ENCODE measurements at regions not wholly inside any gene's neighbourhood (a gene's known extent, or its start where the extent isn't known, plus 50 kb on each side); places are given as distances from the start of the nearest gene placed in this dataset.

DNA sequence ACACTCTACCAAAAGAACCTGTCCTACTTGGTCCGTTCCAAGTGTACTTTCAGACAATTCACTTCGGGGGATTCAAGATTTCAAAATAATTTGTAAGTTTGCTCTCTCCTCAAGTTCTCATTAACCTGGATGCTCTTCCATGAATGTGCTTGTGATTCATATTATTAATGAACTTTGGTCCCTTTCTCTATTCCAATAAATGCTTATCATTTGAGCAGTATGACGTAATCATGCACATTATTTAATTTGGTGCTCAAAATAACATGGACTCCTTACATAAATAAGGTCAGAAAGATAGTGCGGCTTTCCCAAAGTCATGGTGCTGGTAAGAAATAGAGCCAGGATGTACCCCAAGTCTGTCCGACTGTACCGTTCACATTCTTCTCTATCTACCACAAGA lies 323.2 kb upstream of the SLCO3A1 start:
- TF ChIP-seq EZH2phosphoT487 (IDR thresholded peaks at IDR 0.05; ENCODE audit: borderline replicate concordance, low read depth, low read length): no peak
- TF ChIP-seq, protein P1, sequence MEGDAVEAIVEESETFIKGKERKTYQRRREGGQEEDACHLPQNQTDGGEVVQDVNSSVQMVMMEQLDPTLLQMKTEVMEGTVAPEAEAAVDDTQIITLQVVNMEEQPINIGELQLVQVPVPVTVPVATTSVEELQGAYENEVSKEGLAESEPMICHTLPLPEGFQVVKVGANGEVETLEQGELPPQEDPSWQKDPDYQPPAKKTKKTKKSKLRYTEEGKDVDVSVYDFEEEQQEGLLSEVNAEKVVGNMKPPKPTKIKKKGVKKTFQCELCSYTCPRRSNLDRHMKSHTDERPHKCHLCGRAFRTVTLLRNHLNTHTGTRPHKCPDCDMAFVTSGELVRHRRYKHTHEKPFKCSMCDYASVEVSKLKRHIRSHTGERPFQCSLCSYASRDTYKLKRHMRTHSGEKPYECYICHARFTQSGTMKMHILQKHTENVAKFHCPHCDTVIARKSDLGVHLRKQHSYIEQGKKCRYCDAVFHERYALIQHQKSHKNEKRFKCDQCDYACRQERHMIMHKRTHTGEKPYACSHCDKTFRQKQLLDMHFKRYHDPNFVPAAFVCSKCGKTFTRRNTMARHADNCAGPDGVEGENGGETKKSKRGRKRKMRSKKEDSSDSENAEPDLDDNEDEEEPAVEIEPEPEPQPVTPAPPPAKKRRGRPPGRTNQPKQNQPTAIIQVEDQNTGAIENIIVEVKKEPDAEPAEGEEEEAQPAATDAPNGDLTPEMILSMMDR (conservative IDR thresholded peaks at IDR 0.05; ENCODE audit: low read length): no peak
- no peak for DNase-seq (ENCODE audit: low spot score)
- H2AFZ ChIP-seq (ENCODE audit: low read length): no peak overlapping the region
- H3K4me3 ChIP-seq (ENCODE audit: low read depth, low read length, poor library complexity, severe bottlenecking): no peak overlapping the region
- H3K4me2 ChIP-seq (ENCODE audit: low read length): no peak overlapping the region
- H3K9me3 ChIP-seq (ENCODE audit: low read length): no peaks in the 10 kb centered on the region
- no peaks in the 10 kb centered on the region for H3K79me2 ChIP-seq (ENCODE audit: insufficient read depth, low read depth, low read length)
- intact Hi-C loops (cut with micrococcal nuclease; ENCODE audit: unreplicated experiment): no loop called here
- H3K27ac ChIP-seq (ENCODE audit: low read depth, low read length, poor library complexity, severe bottlenecking): no peak overlapping the region
- no peaks in the 10 kb centered on the region for H3K36me3 ChIP-seq (ENCODE audit: insufficient read depth, low read length)
- H4K20me1 ChIP-seq (ENCODE audit: insufficient read depth, low read length): no peaks in the 10 kb centered on the region
- no TSS peak for BruUV-seq (replicated peaks)
- ChIA-PET POLR2A (no interaction called here), CTCF (ENCODE audit: unreplicated experiment) (no interaction called here)
- H3K4me1 ChIP-seq (ENCODE audit: insufficient read depth, low read length, poor library complexity, severe bottlenecking): no peaks in the 10 kb centered on the region
- H3K9me2 ChIP-seq (ENCODE audit: insufficient read depth, low read length): no peaks in the 10 kb centered on the region

DNA sequence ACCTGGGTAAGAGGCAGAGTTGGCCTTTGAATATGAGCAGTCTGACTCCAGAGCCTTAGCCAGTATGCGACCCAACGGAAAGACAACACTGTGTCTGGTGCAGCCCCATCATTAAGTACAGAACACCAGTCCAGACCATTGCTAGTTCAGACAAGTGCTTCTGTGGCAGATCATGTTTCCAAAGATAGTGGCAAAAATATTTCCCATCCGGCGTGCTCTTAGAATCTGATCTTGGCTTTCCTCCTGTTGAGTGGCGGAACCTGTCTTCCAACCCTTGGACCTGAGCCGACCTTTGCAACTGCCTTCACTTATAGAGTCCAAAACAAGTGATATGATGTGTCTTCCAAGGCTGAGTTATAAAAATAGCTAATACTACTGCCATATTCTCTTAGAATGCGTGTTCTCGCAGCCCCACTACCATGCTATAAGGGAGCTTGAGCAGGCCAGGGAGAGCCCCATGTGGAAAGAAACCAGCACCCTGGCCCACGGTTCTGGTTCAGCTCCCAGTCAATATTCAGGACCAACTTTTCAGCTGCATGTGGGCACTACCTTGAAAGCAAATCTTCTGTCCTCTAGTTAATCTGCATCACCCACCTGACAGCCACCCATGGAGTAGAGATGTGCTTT lies 322.4 kb upstream of the SLCO3A1 start:
- TF ChIP-seq, protein P1 (conservative IDR thresholded peaks at IDR 0.05; ENCODE audit: low read length): no peak
- H3K4me3 ChIP-seq (ENCODE audit: low read depth, low read length, poor library complexity, severe bottlenecking): no peak overlapping the region
- H3K9me3 ChIP-seq (ENCODE audit: low read length): no peaks in the 10 kb centered on the region
- no peak overlapping the region for H2AFZ ChIP-seq (ENCODE audit: low read length)
- BruUV-seq (replicated peaks): no TSS peak
- H3K27ac ChIP-seq (ENCODE audit: low read depth, low read length, poor library complexity, severe bottlenecking): no peak overlapping the region
- intact Hi-C loops (cut with micrococcal nuclease; ENCODE audit: unreplicated experiment): no loop called here
- H3K9me2 ChIP-seq (ENCODE audit: insufficient read depth, low read length): no peaks in the 10 kb centered on the region
- CTCF ChIA-PET (ENCODE audit: unreplicated experiment): no interaction called here
- POLR2A ChIA-PET: no interaction called here
- no peaks in the 10 kb centered on the region for H3K4me1 ChIP-seq (ENCODE audit: insufficient read depth, low read length, poor library complexity, severe bottlenecking)
- H3K36me3 ChIP-seq (ENCODE audit: insufficient read depth, low read length): no peaks in the 10 kb centered on the region
- no peaks in the 10 kb centered on the region for H3K79me2 ChIP-seq (ENCODE audit: insufficient read depth, low read depth, low read length)
- H3K4me2 ChIP-seq (ENCODE audit: low read length): no peak overlapping the region
- H4K20me1 ChIP-seq (ENCODE audit: insufficient read depth, low read length): no peaks in the 10 kb centered on the region
- no peak for DNase-seq (ENCODE audit: low spot score)

DNA sequence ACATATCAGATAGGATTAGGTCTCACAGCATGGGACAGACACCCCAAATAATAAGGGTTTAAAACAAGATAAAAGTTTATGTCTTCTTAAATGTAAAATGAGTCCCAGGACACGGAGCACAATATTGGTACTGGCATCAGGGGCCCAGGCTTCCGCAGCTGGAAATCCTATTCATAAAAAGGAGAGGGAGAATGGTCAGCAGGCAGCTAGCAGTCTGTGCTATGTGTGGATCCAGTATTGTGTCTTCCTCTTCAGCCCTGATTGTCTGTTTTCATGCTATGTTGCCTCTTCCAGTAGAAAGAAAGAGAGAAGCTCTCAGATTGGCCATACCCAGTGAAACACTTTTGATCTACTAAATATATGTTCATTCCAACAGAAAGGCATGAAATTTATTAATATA lies 319.3 kb upstream of the SLCO3A1 start:
- DNase-seq (ENCODE audit: low spot score): no peak
- Histone ChIP-seq H3K27ac (ENCODE audit: low read depth, low read length, poor library complexity, severe bottlenecking) (no peak overlapping the region), H3K79me2 (ENCODE audit: insufficient read depth, low read depth, low read length) (no peaks in the 10 kb centered on the region), H4K20me1 (ENCODE audit: insufficient read depth, low read length) (no peaks in the 10 kb centered on the region), H3K36me3 (ENCODE audit: insufficient read depth, low read length) (no peaks in the 10 kb centered on the region), H3K4me1 (ENCODE audit: insufficient read depth, low read length, poor library complexity, severe bottlenecking) (no peaks in the 10 kb centered on the region), H3K9me2 (ENCODE audit: insufficient read depth, low read length) (no peaks in the 10 kb centered on the region), H2AFZ (ENCODE audit: low read length) (no peak overlapping the region), H3K4me2 (ENCODE audit: low read length) (no peak overlapping the region), H3K9me3 (ENCODE audit: low read length) (no peaks in the 10 kb centered on the region), H3K4me3 (ENCODE audit: low read depth, low read length, poor library complexity, severe bottlenecking) (no peak overlapping the region)
- no TSS peak for BruUV-seq (replicated peaks)
- intact Hi-C loops (cut with micrococcal nuclease; ENCODE audit: unreplicated experiment): no loop called here
- CTCF ChIA-PET (ENCODE audit: unreplicated experiment): no interaction called here
- TF ChIP-seq, protein P1 (conservative IDR thresholded peaks at IDR 0.05; ENCODE audit: low read length): no peak
- TF ChIP-seq EZH2phosphoT487 (IDR thresholded peaks at IDR 0.05; ENCODE audit: borderline replicate concordance, low read depth, low read length): no peak
- POLR2A ChIA-PET: interaction anchor here (0.6 kb wide), 1 partner anchor 111 kb away, joined by 3 read pairs; no protein-coding TSS in a partner anchor
